HEK293T (cell line): ENCODE measurements at regions not wholly inside any gene's neighbourhood (a gene's known extent, or its start where the extent isn't known, plus 50 kb on each side); places are given as distances from the start of the nearest gene placed in this dataset.

Experiments used
- CTCF ChIA-PET: fragments of 350-600 bp; formaldehyde crosslinking; extraction: SDS; loops from one replicate; lab custom pipeline; 2021; ENCODE audit warnings: antibody characterized with exemption, inconsistent platforms; lab: Yijun Ruan, JAX
- POLR2A ChIA-PET: fragments of 350-600 bp; formaldehyde crosslinking; extraction: SDS; loops from one replicate; lab custom pipeline; 2020; ENCODE audit warnings: antibody characterized with exemption, inconsistent platforms; lab: Yijun Ruan, JAX
- DNase-seq: peaks from one replicate; pipeline ENCODE4 v3.0.0; 2012; ENCODE audit warnings: mixed read lengths; ENCODE audit errors: extremely low spot score
- ARNT ChIP-seq: fragments of 450-650 bp; IDR thresholded peaks from 2 replicates; pipeline ENCODE4 v1.6.1; 2017; ENCODE audit warnings: mild to moderate bottlenecking
- BHLHE40 ChIP-seq: fragments of 450-650 bp; IDR thresholded peaks from 2 replicates; pipeline ENCODE4 v1.6.1; 2016; ENCODE audit warnings: mild to moderate bottlenecking, moderate library complexity, borderline replicate concordance
- CTBP1 ChIP-seq: fragments of 450-650 bp; IDR thresholded peaks from 2 replicates; pipeline ENCODE4 v1.6.1; 2016; ENCODE audit warnings: borderline replicate concordance
- ELF4 ChIP-seq: fragments of 450-650 bp; IDR thresholded peaks from 2 replicates; pipeline ENCODE4 v1.6.1; 2017; ENCODE audit warnings: antibody characterized with exemption
- FOXA1 ChIP-seq: fragments of 450-650 bp; IDR thresholded peaks from 2 replicates; pipeline ENCODE4 v1.6.1; 2016; ENCODE audit warnings: mild to moderate bottlenecking
- FOXK2 ChIP-seq: fragments of 450-650 bp; IDR thresholded peaks from 2 replicates; pipeline ENCODE4 v1.6.1; 2016; ENCODE audit warnings: mild to moderate bottlenecking
- FOXM1 ChIP-seq: fragments of 450-650 bp; IDR thresholded peaks from 2 replicates; pipeline ENCODE4 v1.6.1; 2017; ENCODE audit warnings: mild to moderate bottlenecking, borderline replicate concordance
- HDGF ChIP-seq: fragments of 450-650 bp; IDR thresholded peaks from 2 replicates; pipeline ENCODE4 v1.6.1; 2017; ENCODE audit warnings: antibody characterized with exemption, borderline replicate concordance
- L3MBTL2 ChIP-seq: fragments of 450-650 bp; conservative IDR thresholded peaks from 2 replicates; pipeline ENCODE4 v1.6.1; 2016; ENCODE audit warnings: mild to moderate bottlenecking
- LEF1 ChIP-seq: fragments of 450-650 bp; IDR thresholded peaks from 2 replicates; pipeline ENCODE4 v1.6.1; 2017; ENCODE audit warnings: mild to moderate bottlenecking, borderline replicate concordance
- NFRKB ChIP-seq: fragments of 450-650 bp; IDR thresholded peaks from 2 replicates; pipeline ENCODE4 v1.6.1; 2016; ENCODE audit warnings: mild to moderate bottlenecking, moderate library complexity
- SP1 ChIP-seq: fragments of 450-650 bp; IDR thresholded peaks from 2 replicates; pipeline ENCODE4 v1.6.1; 2017
- SUZ12 ChIP-seq: fragments of 450-650 bp; IDR thresholded peaks from 2 replicates; pipeline ENCODE4 v1.6.1; 2016; ENCODE audit warnings: mild to moderate bottlenecking
- TARDBP ChIP-seq: fragments of 450-650 bp; IDR thresholded peaks from 2 replicates; pipeline ENCODE4 v1.6.1; 2016
- ZNF384 ChIP-seq: fragments of 450-650 bp; IDR thresholded peaks from 2 replicates; pipeline ENCODE4 v1.6.1; 2016
- TF ChIP-seq, protein P1 (sequence below): fragments of 450-650 bp; IDR thresholded peaks from 2 replicates; pipeline ENCODE4 v1.6.1; 2016

DNA sequence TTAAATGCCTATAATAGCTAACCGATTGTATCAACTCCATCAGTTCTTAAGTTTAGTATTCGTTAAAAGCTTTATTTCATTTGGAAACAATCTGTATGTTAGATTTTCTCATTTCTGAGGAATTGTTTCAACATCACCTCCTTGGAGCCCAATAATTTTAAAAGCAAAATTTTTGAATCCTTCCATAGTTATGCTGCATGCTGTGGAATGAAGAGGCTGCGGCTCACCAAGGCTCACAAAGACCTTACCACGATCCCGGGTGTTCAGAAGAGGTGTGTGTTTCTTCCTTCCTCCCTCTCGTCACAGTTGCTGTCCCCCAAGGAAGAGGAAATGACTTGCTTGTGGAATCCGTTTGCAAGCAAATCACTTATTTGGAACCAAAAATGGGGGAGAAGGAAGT is 143.8 kb downstream of the FGF1 start:
- TF ChIP-seq CTBP1: no peak
- ChIA-PET POLR2A (no interaction called here), CTCF (no interaction called here)
- no peak for DNase-seq

DNA sequence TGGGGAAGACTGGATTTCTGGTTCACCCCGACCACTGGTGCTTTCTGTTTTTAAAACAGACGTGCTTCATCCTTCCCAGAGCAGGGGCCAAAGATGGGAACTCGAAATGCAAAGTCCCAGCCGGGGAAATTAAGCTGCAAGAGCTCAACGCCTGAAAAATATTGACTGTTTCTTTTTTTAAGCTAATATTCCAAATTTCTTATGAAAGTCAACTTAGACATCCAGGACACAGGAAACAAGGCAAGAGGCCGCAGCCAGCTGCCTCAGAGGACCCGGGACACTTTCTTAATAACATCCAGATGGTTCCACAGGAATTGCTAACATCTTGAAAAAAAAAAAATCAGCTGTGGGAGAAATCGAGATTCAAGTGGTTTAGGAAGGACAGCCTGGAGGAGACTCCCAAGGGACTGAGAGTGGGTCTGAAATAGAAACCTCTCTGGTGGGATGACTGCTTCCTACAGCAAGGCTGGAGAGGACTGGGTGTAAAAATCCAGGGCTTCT is 144.9 kb downstream of the FGF1 start:
- ChIA-PET CTCF (interaction anchor here (0.6 kb wide), 2 partner anchors 216 to 387 kb away, joined by 3 read pairs; partner anchors contain the start of gene SPRY4), POLR2A (no interaction called here)
- no peak for DNase-seq
- TF ChIP-seq FOXM1: no peak
- TF ChIP-seq ELF4: no peak
- TF ChIP-seq, protein P1, sequence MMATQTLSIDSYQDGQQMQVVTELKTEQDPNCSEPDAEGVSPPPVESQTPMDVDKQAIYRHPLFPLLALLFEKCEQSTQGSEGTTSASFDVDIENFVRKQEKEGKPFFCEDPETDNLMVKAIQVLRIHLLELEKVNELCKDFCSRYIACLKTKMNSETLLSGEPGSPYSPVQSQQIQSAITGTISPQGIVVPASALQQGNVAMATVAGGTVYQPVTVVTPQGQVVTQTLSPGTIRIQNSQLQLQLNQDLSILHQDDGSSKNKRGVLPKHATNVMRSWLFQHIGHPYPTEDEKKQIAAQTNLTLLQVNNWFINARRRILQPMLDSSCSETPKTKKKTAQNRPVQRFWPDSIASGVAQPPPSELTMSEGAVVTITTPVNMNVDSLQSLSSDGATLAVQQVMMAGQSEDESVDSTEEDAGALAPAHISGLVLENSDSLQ: no peak
- no peak for TF ChIP-seq L3MBTL2
- TF ChIP-seq FOXK2: no peak
- TF ChIP-seq SUZ12: no peak
- TF ChIP-seq FOXA1: no peak
- TF ChIP-seq LEF1: no peak

DNA sequence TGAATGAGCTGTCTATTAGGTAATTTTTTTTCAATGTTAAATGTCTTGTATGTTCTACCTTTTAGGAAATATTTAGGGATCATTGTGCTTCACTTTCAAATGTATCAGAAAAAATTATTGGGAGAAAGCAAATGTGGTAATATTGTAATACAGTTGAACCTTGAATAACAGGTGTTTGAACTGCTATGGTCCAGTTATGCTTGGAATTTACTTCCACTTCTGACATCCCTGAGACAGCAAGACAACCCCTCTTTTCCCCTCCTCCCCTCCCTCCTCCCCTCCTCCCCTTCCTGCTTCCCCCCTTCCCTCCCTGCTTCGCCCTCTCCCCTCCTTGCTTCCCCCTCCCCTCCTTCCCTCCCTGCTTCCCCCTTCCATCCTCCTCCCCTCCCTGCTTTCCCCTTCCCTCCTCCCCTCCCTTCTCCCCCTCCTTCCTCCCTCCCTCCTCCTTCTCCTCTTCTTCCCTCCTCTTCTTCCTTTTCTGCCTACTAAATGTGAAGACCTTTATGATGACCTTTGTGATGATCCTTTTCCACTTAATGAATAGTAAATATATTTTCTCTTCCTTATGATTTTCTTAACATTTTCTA is 146.6 kb downstream of the FGF1 start:
- DNase-seq: no peak
- POLR2A ChIA-PET: no interaction called here
- CTCF ChIA-PET: no interaction called here
- TF ChIP-seq ARNT: no peak
- TF ChIP-seq CTBP1: no peak
- TF ChIP-seq HDGF: no peak
- TF ChIP-seq NFRKB: no peak
- TF ChIP-seq ELF4: no peak
- no peak for TF ChIP-seq FOXK2
- no peak for TF ChIP-seq FOXA1
- TF ChIP-seq BHLHE40: no peak
- no peak for TF ChIP-seq TARDBP
- TF ChIP-seq ZNF384: no peak

DNA sequence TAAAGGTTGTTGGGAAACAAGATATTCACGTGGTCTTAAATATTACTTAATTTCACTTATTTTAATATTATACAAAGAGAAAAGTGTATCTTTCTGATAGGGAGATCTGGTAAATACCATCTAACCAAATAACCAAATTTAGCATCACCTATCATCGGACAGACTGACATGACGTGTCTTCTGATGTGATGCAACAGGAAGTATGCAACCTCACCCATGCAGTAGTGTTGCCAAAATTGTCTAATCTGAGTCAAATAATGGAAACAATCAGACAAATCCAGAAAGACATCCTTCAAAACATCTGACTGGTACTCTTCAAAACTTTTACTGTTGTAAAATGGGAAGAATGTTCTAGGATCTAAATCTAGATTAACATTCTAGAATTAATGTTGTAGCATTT is 148.0 kb downstream of the FGF1 start:
- CTCF ChIA-PET: no interaction called here
- POLR2A ChIA-PET: no interaction called here
- TF ChIP-seq SUZ12 (no peak), SP1 (no peak)
- DNase-seq: no peak

DNA sequence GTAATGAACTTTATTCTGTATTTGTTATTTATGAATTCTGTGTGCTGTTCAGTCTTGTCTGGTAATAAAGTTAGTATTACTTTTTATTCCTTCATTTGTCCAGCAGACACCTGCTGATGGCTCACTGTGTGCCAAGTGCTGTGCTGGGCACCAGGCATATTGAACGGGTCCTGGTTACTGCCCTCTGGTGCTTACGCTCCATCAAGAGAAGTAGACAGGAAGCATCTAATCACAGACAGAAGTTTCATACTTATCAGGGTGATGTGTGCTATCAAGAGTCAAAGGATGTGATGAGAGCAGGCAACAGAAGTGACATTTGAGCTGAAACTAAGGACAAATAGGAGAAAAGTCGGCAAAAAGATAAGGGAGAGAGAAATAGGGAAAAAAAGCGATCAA is 153.1 kb downstream of the FGF1 start:
- DNase-seq: no peak
- no peak for TF ChIP-seq BHLHE40
- ChIA-PET CTCF (no interaction called here), POLR2A (no interaction called here)

DNA sequence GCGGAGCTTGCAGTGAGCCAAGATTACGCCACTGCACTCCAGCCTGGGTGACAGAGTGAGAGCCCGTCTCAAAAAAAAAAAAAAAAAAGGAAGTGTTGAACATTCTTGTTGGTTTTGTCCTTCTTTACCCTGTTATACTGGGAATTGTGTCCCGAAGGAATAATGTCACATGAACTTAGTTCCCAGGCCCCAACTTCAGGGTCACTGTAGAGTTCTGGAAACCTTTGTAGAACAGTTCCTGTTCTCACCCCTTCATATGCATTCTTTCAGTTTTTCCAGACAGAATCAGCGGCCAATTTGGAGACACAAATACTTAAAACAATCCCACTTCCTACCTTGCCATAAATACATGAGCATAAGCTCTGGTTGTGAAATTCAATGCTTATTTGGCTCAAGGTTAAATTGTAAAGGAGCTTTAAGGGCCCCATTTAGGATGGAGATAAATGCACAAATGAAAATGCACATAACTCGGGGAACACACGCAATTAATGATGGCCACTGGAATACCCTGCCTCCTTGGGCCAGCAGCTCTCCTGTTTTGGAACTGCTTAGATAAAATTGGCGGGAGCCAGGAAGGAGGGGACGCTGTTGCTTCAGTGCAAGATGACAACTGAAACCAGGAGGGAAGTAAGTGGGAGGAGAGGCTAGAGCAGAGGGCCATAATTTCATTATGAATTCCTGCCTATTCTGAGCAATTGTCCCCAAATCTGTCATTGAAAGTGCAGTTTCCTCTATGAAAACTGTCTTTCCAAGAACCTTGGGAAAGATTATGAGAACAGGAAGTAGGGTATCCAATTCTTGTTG is 153.7 kb downstream of the FGF1 start:
- DNase-seq: no peak
- TF ChIP-seq FOXK2 (no peak), TARDBP (no peak), LEF1 (no peak), FOXA1 (no peak), FOXM1 (no peak), SUZ12 (no peak), L3MBTL2 (no peak), HDGF (no peak)
- TF ChIP-seq, protein P1: no peak
- ChIA-PET POLR2A (no interaction called here), CTCF (no interaction called here)

DNA sequence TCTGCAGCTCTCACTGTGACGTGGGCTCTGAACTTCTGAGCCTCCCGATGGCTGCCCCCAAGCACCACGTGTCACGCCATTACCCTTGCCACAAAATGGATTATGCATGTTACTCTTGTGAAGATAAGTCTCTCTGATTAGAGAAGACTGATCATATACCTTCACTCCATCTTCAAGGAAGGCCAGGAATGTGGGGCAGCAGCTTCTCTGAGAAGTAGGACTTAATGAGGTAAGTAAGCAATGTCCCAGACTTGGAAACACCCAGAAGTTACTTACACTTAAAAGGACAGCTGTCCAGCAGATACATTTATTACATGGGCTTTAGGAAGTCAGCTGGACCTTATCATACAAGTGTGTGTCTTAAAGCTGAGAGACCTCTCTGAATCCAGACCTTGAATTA is 155.0 kb downstream of the FGF1 start:
- POLR2A ChIA-PET: no interaction called here
- CTCF ChIA-PET: no interaction called here
- DNase-seq: no peak
- no peak for TF ChIP-seq FOXK2
- TF ChIP-seq FOXM1: no peak
- no peak for TF ChIP-seq SP1
- TF ChIP-seq ELF4: no peak
- no peak for TF ChIP-seq ZNF384
- TF ChIP-seq NFRKB: no peak
- TF ChIP-seq L3MBTL2: no peak
- TF ChIP-seq, protein P1: no peak
- TF ChIP-seq LEF1: no peak
- no peak for TF ChIP-seq ARNT
- TF ChIP-seq BHLHE40: no peak
- no peak for TF ChIP-seq HDGF
